DND-41 (cell line): ENCODE measurements at regions not wholly inside any gene's neighbourhood (a gene's known extent, or its start where the extent isn't known, plus 50 kb on each side); places are given as distances from the start of the nearest gene placed in this dataset.

Experiments used
- ATAC-seq: fragments of 200-7000 bp; cut with Tn5 transposase; 3 replicates; pipeline ENCODE4 v1.9.1; 2021; ENCODE audit warnings: low read depth; ENCODE audit not compliant: insufficient read depth
- DNase-seq: peaks from one replicate; pipeline ENCODE4 v3.0.0-alpha.2; 2020
- H2AFZ ChIP-seq: 2 replicates; pipeline ENCODE4 v1.6.0; 2012; ENCODE audit warnings: low read depth, low read length
- H3K27ac ChIP-seq: 2 replicates; pipeline ENCODE4 v1.5.1; 2012; ENCODE audit warnings: low read length, inconsistent platforms
- H3K27me3 ChIP-seq: fragments of 200-600 bp; sonication (generic); 2 replicates; pipeline ENCODE4 v1.6.0; 2012; ENCODE audit warnings: low read length, mild to moderate bottlenecking, inconsistent platforms; ENCODE audit not compliant: insufficient read depth, poor library complexity
- H3K36me3 ChIP-seq: 2 replicates; pipeline ENCODE4 v1.5.1; 2012; ENCODE audit warnings: low read length, inconsistent platforms; ENCODE audit not compliant: insufficient read depth
- H3K4me1 ChIP-seq: 2 replicates; pipeline ENCODE4 v1.5.1; 2012; ENCODE audit warnings: mild to moderate bottlenecking, low read length; ENCODE audit not compliant: insufficient read depth
- H3K4me2 ChIP-seq: 2 replicates; pipeline ENCODE4 v1.6.0; 2012; ENCODE audit warnings: mild to moderate bottlenecking, moderate library complexity, low read length, inconsistent platforms; ENCODE audit not compliant: insufficient read depth
- H3K4me3 ChIP-seq, 2 experiments: fragments of 200-600 bp in 1 of 2; shearing (Covaris generic) in 1 of 2; 2 replicates each; pipeline ENCODE4 v1.5.1; 2012 to 2016; ENCODE audit warnings: inconsistent platforms in 2 of 2, low read length in 2 of 2, mild to moderate bottlenecking in 2 of 2, low read depth in 1 of 2, moderate library complexity in 1 of 2
- H3K79me2 ChIP-seq: 2 replicates; pipeline ENCODE4 v1.6.0; 2012; ENCODE audit warnings: low read length, inconsistent platforms; ENCODE audit not compliant: insufficient read depth
- H3K9ac ChIP-seq: 2 replicates; pipeline ENCODE4 v1.6.0; 2012; ENCODE audit warnings: low read depth, mild to moderate bottlenecking, inconsistent platforms, low read length, moderate library complexity
- H3K9me3 ChIP-seq: 2 replicates; pipeline ENCODE4 v1.5.1; 2012; ENCODE audit warnings: low read length, moderate library complexity, mild to moderate bottlenecking, inconsistent platforms; ENCODE audit not compliant: insufficient read depth, severe bottlenecking
- H4K20me1 ChIP-seq: 2 replicates; pipeline ENCODE4 v1.6.0; 2012; ENCODE audit warnings: low read length; ENCODE audit not compliant: insufficient read depth
- CTCF ChIP-seq: IDR thresholded peaks from 2 replicates; pipeline ENCODE4 v1.5.1; 2012; ENCODE audit warnings: borderline replicate concordance, low read length, moderate library complexity, mild to moderate bottlenecking; ENCODE audit not compliant: poor library complexity, severe bottlenecking; ENCODE audit errors: extremely low read depth
- EZH2 ChIP-seq: IDR thresholded peaks from 3 replicates; pipeline ENCODE4 v1.6.1; 2012; ENCODE audit warnings: borderline replicate concordance, low read depth, mild to moderate bottlenecking, moderate library complexity, low read length, inconsistent platforms; ENCODE audit not compliant: severe bottlenecking

- TF ChIP-seq EZH2 (no peak), CTCF (no peak)
- Histone ChIP-seq H3K36me3 (no peaks in the 10 kb centered on the region), H3K4me1 (no peaks in the 10 kb centered on the region), H2AFZ (no peak overlapping the region), H4K20me1 (no peaks in the 10 kb centered on the region), H3K27ac (no peak overlapping the region), H3K4me2 (no peak overlapping the region), H3K9me3 (no peaks in the 10 kb centered on the region), H3K79me2 (no peaks in the 10 kb centered on the region), H3K9ac (no peak overlapping the region), H3K4me3 (no peak overlapping the region), H3K27me3 (peaks cover 9% of the 10 kb centered on the region)
- no peak for DNase-seq
- ATAC-seq = no peak
Measured at GRCh38 chr5:37988454-37989046, 148.7 kb upstream of the GDNF start.

- Histone ChIP-seq H3K9ac (no peak overlapping the region), H3K4me1 (no peaks in the 10 kb centered on the region), H4K20me1 (no peaks in the 10 kb centered on the region), H3K79me2 (no peaks in the 10 kb centered on the region), H3K4me3 (no peak overlapping the region), H3K9me3 (peaks cover 3% of the 10 kb centered on the region), H2AFZ (no peak overlapping the region), H3K36me3 (no peaks in the 10 kb centered on the region), H3K4me2 (no peak overlapping the region), H3K27ac (no peak overlapping the region), H3K27me3 (peaks cover 3% of the 10 kb centered on the region)
- no peak for DNase-seq
- no peak for ATAC-seq
- TF ChIP-seq EZH2 (no peak), CTCF (no peak)
Measured at GRCh38 chr5:37984300-37984699, 144.5 kb upstream of the GDNF start.

DNA sequence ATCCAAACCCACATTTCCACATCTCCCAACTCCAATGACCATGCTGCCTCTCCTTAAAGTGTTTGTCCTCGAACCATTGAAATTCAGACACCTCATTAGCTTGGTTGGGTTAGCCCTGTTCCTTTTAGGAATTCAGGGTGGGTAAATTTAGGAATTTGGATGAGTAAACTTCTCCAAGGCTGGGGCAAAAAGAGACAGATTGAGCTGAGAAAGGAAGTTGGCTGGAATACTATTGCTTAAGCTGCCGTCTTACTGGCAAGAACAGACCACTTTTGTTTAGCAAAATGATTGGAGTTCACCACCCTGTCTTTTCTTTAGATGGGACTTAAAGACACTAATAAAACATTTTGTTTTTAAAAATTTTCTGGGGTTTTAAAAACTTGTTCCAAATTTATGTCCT, 143.6 kb upstream of the GDNF start:
- Histone ChIP-seq H3K27me3 (peaks cover 3% of the 10 kb centered on the region), H3K9ac (no peak overlapping the region), H3K4me1 (no peaks in the 10 kb centered on the region), H4K20me1 (no peaks in the 10 kb centered on the region), H3K4me3 (no peak overlapping the region), H3K27ac (no peak overlapping the region), H3K36me3 (no peaks in the 10 kb centered on the region), H3K79me2 (no peaks in the 10 kb centered on the region), H2AFZ (no peak overlapping the region), H3K4me2 (no peak overlapping the region), H3K9me3 (peaks cover 3% of the 10 kb centered on the region)
- no peak for ATAC-seq
- TF ChIP-seq EZH2 (no peak), CTCF (no peak)
- no peak for DNase-seq

- ATAC-seq (no peak), DNase-seq (no peak)
- peaks cover 3% of the 10 kb centered on the region for H3K9me3 ChIP-seq
- no peak overlapping the region for H3K4me2 ChIP-seq
- no peak for TF ChIP-seq EZH2
- TF ChIP-seq CTCF = no peak
- H3K36me3 ChIP-seq = no peaks in the 10 kb centered on the region
- no peaks in the 10 kb centered on the region for H3K27me3 ChIP-seq
- H2AFZ ChIP-seq = no peak overlapping the region
- H3K79me2 ChIP-seq = no peaks in the 10 kb centered on the region
- H3K4me3 ChIP-seq = no peak overlapping the region
- no peak overlapping the region for H3K27ac ChIP-seq
- no peak overlapping the region for H3K9ac ChIP-seq
- H4K20me1 ChIP-seq = no peaks in the 10 kb centered on the region
- H3K4me1 ChIP-seq = no peaks in the 10 kb centered on the region
Measured at GRCh38 chr5:37979559-37979958, 139.7 kb upstream of the GDNF start.
